22Rv1 (cell line): ENCODE measurements at regions not wholly inside any gene's neighbourhood (a gene's known extent, or its start where the extent isn't known, plus 50 kb on each side); places are given as distances from the start of the nearest gene placed in this dataset.

Experiments used
- CTCF ChIP-seq: fragments of 450-650 bp; IDR thresholded peaks from 2 replicates; pipeline ENCODE4 v1.5.1; 2017; ENCODE audit warnings: mild to moderate bottlenecking
- ZFX ChIP-seq: fragments of 450-650 bp; IDR thresholded peaks from 2 replicates; pipeline ENCODE4 v1.6.1; 2017; ENCODE audit warnings: antibody characterized with exemption, borderline replicate concordance

- TF ChIP-seq CTCF (no peak), ZFX (no peak)
Observed at GRCh38 chr7:14962778-14963177, 60.2 kb upstream of the DGKB start.
